GM23338 (cell line): ENCODE measurements at regions not wholly inside any gene's neighbourhood (a gene's known extent, or its start where the extent isn't known, plus 50 kb on each side); places are given as distances from the start of the nearest gene placed in this dataset.

Experiments
- EZH2 ChIP-seq: fragments of 200-600 bp; sonication (generic); IDR thresholded peaks from one replicate; pipeline ENCODE4 v1.8.0; 2017; ENCODE audit warnings: antibody characterized with exemption, mild to moderate bottlenecking, low read depth; ENCODE audit not compliant: unreplicated experiment
- POLR2AphosphoS5 ChIP-seq: IDR thresholded peaks from 2 replicates; pipeline ENCODE4 v1.6.1; 2016; ENCODE audit warnings: antibody characterized with exemption, low read depth
- ZNF114 ChIP-seq: fragments of 250-450 bp; sonication (Bioruptor Pico); IDR thresholded peaks from 2 replicates; pipeline ENCODE4 v1.5.0; 2020; ENCODE audit warnings: mild to moderate bottlenecking, moderate library complexity
- TF ChIP-seq, protein P1 (sequence below), 2 experiments: fragments of 200-600 bp in 1 of 2; sonication (generic) in 1 of 2; conservative IDR thresholded peaks; 2 replicates each; pipeline versions ENCODE4 v1.5.1 to v1.6.1; 2016 to 2017; ENCODE audit warnings: antibody characterized with exemption in 2 of 2, low read depth in 2 of 2, mild to moderate bottlenecking in 2 of 2, moderate library complexity in 1 of 2

DNA sequence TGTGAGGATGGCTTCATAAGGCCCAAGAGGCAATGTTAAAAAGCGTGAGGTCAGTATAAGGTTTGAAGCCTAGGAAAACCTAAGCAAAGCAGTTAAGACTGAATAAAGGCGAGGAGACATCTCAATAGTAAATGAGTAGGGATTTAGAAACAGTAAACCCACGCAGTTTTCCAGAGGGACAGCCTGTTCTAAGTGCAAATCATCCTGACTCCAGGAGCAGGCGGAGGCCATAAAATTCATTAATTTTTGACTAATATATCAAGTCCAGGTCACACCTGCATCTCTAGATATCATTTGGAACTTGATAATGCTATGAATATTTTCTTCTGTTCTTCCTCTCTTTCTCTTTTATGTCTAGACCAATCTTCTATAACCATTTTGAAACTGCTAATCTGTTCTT lies 597.0 kb upstream of the RGS18 start:
- TF ChIP-seq EZH2 (no peak), POLR2AphosphoS5 (no peak), ZNF114 (no peak)
- TF ChIP-seq, protein P1, sequence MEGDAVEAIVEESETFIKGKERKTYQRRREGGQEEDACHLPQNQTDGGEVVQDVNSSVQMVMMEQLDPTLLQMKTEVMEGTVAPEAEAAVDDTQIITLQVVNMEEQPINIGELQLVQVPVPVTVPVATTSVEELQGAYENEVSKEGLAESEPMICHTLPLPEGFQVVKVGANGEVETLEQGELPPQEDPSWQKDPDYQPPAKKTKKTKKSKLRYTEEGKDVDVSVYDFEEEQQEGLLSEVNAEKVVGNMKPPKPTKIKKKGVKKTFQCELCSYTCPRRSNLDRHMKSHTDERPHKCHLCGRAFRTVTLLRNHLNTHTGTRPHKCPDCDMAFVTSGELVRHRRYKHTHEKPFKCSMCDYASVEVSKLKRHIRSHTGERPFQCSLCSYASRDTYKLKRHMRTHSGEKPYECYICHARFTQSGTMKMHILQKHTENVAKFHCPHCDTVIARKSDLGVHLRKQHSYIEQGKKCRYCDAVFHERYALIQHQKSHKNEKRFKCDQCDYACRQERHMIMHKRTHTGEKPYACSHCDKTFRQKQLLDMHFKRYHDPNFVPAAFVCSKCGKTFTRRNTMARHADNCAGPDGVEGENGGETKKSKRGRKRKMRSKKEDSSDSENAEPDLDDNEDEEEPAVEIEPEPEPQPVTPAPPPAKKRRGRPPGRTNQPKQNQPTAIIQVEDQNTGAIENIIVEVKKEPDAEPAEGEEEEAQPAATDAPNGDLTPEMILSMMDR (conservative IDR thresholded peaks at IDR 0.05; ENCODE audit: low read depth in 2 of 2): no peak
